Erythroblast (primary cell): ENCODE measurements at regions not wholly inside any gene's neighbourhood (a gene's known extent, or its start where the extent isn't known, plus 50 kb on each side); places are given as distances from the start of the nearest gene placed in this dataset.

Experiments
- GATA1 ChIP-seq: IDR thresholded peaks from 2 replicates; pipeline ENCODE4 v1.6.1; 2011; ENCODE audit warnings: low read depth, mild to moderate bottlenecking, control low read depth, low read length, moderate library complexity
- POLR2A ChIP-seq: IDR thresholded peaks from 2 replicates; pipeline ENCODE4 v1.6.1; 2011; ENCODE audit warnings: mild to moderate bottlenecking, low read length

GRCh38 chr11:109089144-109089543 is 332.8 kb upstream of the C11orf87 start:
- TF ChIP-seq POLR2A (no peak), GATA1 (no peak)
